KOPT-K1 (cell line): ENCODE measurements at regions not wholly inside any gene's neighbourhood (a gene's known extent, or its start where the extent isn't known, plus 50 kb on each side); places are given as distances from the start of the nearest gene placed in this dataset.

Source experiments
- H3K27ac ChIP-seq: fragments of 200-600 bp; sonication (generic); 2 replicates; pipeline ENCODE4 v1.5.1; 2016; ENCODE audit warnings: antibody characterized with exemption, mild to moderate bottlenecking, low read depth, low read length; ENCODE audit not compliant: poor library complexity, severe bottlenecking
- H3K36me3 ChIP-seq: fragments of 200-600 bp; sonication (generic); 2 replicates; pipeline ENCODE4 v1.5.1; 2017; ENCODE audit warnings: antibody characterized with exemption, mild to moderate bottlenecking, low read length, moderate library complexity; ENCODE audit not compliant: insufficient read depth
- H3K9me3 ChIP-seq: fragments of 200-600 bp; sonication (generic); 2 replicates; pipeline ENCODE4 v1.5.1; 2017; ENCODE audit warnings: antibody characterized with exemption, low read length, mild to moderate bottlenecking; ENCODE audit not compliant: insufficient read depth, poor library complexity, severe bottlenecking

- Histone ChIP-seq H3K27ac (no peak overlapping the region), H3K9me3 (no peaks in the 10 kb centered on the region), H3K36me3 (no peaks in the 10 kb centered on the region)
Measured at GRCh38 chr14:51511265-51511664, 140.4 kb upstream of the FRMD6 start.

- H3K36me3 ChIP-seq, result no peaks in the 10 kb centered on the region
- H3K27ac ChIP-seq, result no peak overlapping the region
- H3K9me3 ChIP-seq, result no peaks in the 10 kb centered on the region
Measured at GRCh38 chr14:51512316-51512715, 139.4 kb upstream of the FRMD6 start.

- no peaks in the 10 kb centered on the region for H3K9me3 ChIP-seq
- H3K36me3 ChIP-seq, result no peaks in the 10 kb centered on the region
- H3K27ac ChIP-seq, result no peak overlapping the region
Measured at GRCh38 chr14:51513281-51513680, 138.4 kb upstream of the FRMD6 start.

- Histone ChIP-seq H3K9me3 (no peaks in the 10 kb centered on the region), H3K36me3 (no peaks in the 10 kb centered on the region)
Measured at GRCh38 chr14:51513933-51514332, 137.8 kb upstream of the FRMD6 start.

GRCh38 chr14:51515611-51516010, 136.1 kb upstream of the FRMD6 start:
- no peaks in the 10 kb centered on the region for H3K9me3 ChIP-seq
- H3K27ac ChIP-seq, result no peak overlapping the region
- no peaks in the 10 kb centered on the region for H3K36me3 ChIP-seq

More at GRCh38 chr14:51513933-51514332, 137.8 kb upstream of the FRMD6 start:
- no peak overlapping the region for H3K27ac ChIP-seq

GRCh38 chr14:51516706-51517395, 134.9 kb upstream of the FRMD6 start:
- Histone ChIP-seq H3K27ac (no peak overlapping the region), H3K9me3 (no peaks in the 10 kb centered on the region), H3K36me3 (no peaks in the 10 kb centered on the region)

GRCh38 chr14:51518280-51518679, 133.4 kb upstream of the FRMD6 start:
- no peaks in the 10 kb centered on the region for H3K36me3 ChIP-seq
- no peak overlapping the region for H3K27ac ChIP-seq
- H3K9me3 ChIP-seq, result no peaks in the 10 kb centered on the region

GRCh38 chr14:51518711-51519110, 133.0 kb upstream of the FRMD6 start:
- Histone ChIP-seq H3K9me3 (no peaks in the 10 kb centered on the region), H3K36me3 (no peaks in the 10 kb centered on the region), H3K27ac (no peak overlapping the region)

- Histone ChIP-seq H3K36me3 (no peaks in the 10 kb centered on the region), H3K27ac (no peak overlapping the region), H3K9me3 (no peaks in the 10 kb centered on the region)
Measured at GRCh38 chr14:51520087-51520486, 131.6 kb upstream of the FRMD6 start.

- Histone ChIP-seq H3K9me3 (no peaks in the 10 kb centered on the region), H3K36me3 (no peaks in the 10 kb centered on the region), H3K27ac (no peak overlapping the region)
Measured at GRCh38 chr14:51521764-51522163, 129.9 kb upstream of the FRMD6 start.

- Histone ChIP-seq H3K27ac (no peak overlapping the region), H3K9me3 (no peaks in the 10 kb centered on the region), H3K36me3 (no peaks in the 10 kb centered on the region)
Measured at GRCh38 chr14:51523243-51523642, 128.5 kb upstream of the FRMD6 start.

- no peaks in the 10 kb centered on the region for H3K9me3 ChIP-seq
- H3K36me3 ChIP-seq, result no peaks in the 10 kb centered on the region
- no peak overlapping the region for H3K27ac ChIP-seq
Measured at GRCh38 chr14:51525739-51526138, 126.0 kb upstream of the FRMD6 start.

GRCh38 chr14:51527073-51527472, 124.6 kb upstream of the FRMD6 start:
- no peaks in the 10 kb centered on the region for H3K36me3 ChIP-seq
- no peaks in the 10 kb centered on the region for H3K9me3 ChIP-seq
- H3K27ac ChIP-seq, result no peak overlapping the region

- Histone ChIP-seq H3K9me3 (no peaks in the 10 kb centered on the region), H3K27ac (no peak overlapping the region), H3K36me3 (no peaks in the 10 kb centered on the region)
Measured at GRCh38 chr14:51529736-51530135, 122.0 kb upstream of the FRMD6 start.

- no peaks in the 10 kb centered on the region for H3K36me3 ChIP-seq
- peaks cover 12% of the 10 kb centered on the region for H3K9me3 ChIP-seq
- H3K27ac ChIP-seq, result no peak overlapping the region
Measured at GRCh38 chr14:51533160-51533559, 118.5 kb upstream of the FRMD6 start.

- no peak overlapping the region for H3K27ac ChIP-seq
- peaks cover 13% of the 10 kb centered on the region for H3K9me3 ChIP-seq
- no peaks in the 10 kb centered on the region for H3K36me3 ChIP-seq
Measured at GRCh38 chr14:51533872-51534553, 117.7 kb upstream of the FRMD6 start.
